ENCODE measurements at regions not wholly inside any gene's neighbourhood (a gene's known extent, or its start where the extent isn't known, plus 50 kb on each side); places are given as distances from the start of the nearest gene placed in this dataset.
A peak's percentile ranks its signal among the peaks of the same experiment; 100 is the strongest.

GRCh38 chr12:116401565-116401964 is 124.1 kb upstream of the MED13L start:
- no peak for DNase-seq (ENCODE audit: low read depth, low spot score)

- no peak for DNase-seq (ENCODE audit: low read depth, low spot score)
Observed at GRCh38 chr12:116402163-116402939, 124.9 kb upstream of the MED13L start.

- DNase-seq (ENCODE audit: low read depth, low spot score), result no peak
Observed at GRCh38 chr12:116403546-116403945, 126.1 kb upstream of the MED13L start.

- no peak for DNase-seq (ENCODE audit: low read depth, low spot score)
Observed at GRCh38 chr12:116404247-116404646, 126.8 kb upstream of the MED13L start.

- DNase-seq (ENCODE audit: low read depth, low spot score), result no peak
Observed at GRCh38 chr12:116404913-116405611, 127.6 kb upstream of the MED13L start.

GRCh38 chr12:116406529-116406928 is 129.0 kb upstream of the MED13L start:
- no peak for DNase-seq (ENCODE audit: low read depth, low spot score)

- DNase-seq (ENCODE audit: low read depth, low spot score), result no peak
Observed at GRCh38 chr12:116408489-116409250, 131.2 kb upstream of the MED13L start.

- DNase-seq (ENCODE audit: low read depth, low spot score), result no peak
Observed at GRCh38 chr12:116411977-116412376, 134.5 kb upstream of the MED13L start.

- DNase-seq (ENCODE audit: low read depth, low spot score), result no peak
Observed at GRCh38 chr12:116414891-116415290, 137.4 kb upstream of the MED13L start.

- no peak for DNase-seq (ENCODE audit: low read depth, low spot score)
Observed at GRCh38 chr12:116415408-116416108, 138.1 kb upstream of the MED13L start.

GRCh38 chr12:116416166-116416565 is 138.7 kb upstream of the MED13L start:
- DNase-seq (ENCODE audit: low read depth, low spot score), result no peak

- no peak for DNase-seq (ENCODE audit: low read depth, low spot score)
Observed at GRCh38 chr12:116418551-116418950, 140.6 kb upstream of the MAP1LC3B2 start.

GRCh38 chr12:116420227-116420880 is 138.8 kb upstream of the MAP1LC3B2 start:
- no peak for DNase-seq (ENCODE audit: low read depth, low spot score)

- DNase-seq (ENCODE audit: low read depth, low spot score), result no peak
Observed at GRCh38 chr12:116421785-116422538, 137.2 kb upstream of the MAP1LC3B2 start.

GRCh38 chr12:116423094-116423493 is 136.1 kb upstream of the MAP1LC3B2 start:
- no peak for DNase-seq (ENCODE audit: low read depth, low spot score)

- no peak for DNase-seq (ENCODE audit: low read depth, low spot score)
Observed at GRCh38 chr12:116425256-116426193, 133.7 kb upstream of the MAP1LC3B2 start.

- peak; percentile 90 for DNase-seq (ENCODE audit: low read depth, low spot score)
Observed at GRCh38 chr12:116426391-116427136, 132.6 kb upstream of the MAP1LC3B2 start.

GRCh38 chr12:116427200-116427930 is 131.8 kb upstream of the MAP1LC3B2 start:
- no peak for DNase-seq (ENCODE audit: low read depth, low spot score)

Data from smooth muscle cell of the brain vasculature (primary cell).